Upper lobe of left lung (tissue), 4 donors: ENCODE measurements at regions not wholly inside any gene's neighbourhood (a gene's known extent, or its start where the extent isn't known, plus 50 kb on each side); places are given as distances from the start of the nearest gene placed in this dataset.

Experiments used
- EP300 ChIP-seq, 4 donors: sonication (generic); formaldehyde crosslinking; IDR thresholded peaks; one replicate each; pipeline ENCODE4 v1.5.1; 2017; ENCODE audit warnings: antibody characterized with exemption in 4 of 4, control low read depth in 2 of 4
- POLR2A ChIP-seq, 4 donors: fragments of 450-650 bp; IDR thresholded peaks; one replicate each; pipeline ENCODE4 v1.5.1; 2016 to 2017; ENCODE audit warnings: antibody characterized with exemption in 4 of 4, mild to moderate bottlenecking in 2 of 4
- TF ChIP-seq, protein P1 (sequence below), 6 experiments: fragments of 450-650 bp in 4 of 6; fragments of 200-600 bp in 2 of 6; sonication (generic) in 2 of 6; IDR thresholded peaks; one replicate each; pipeline ENCODE4 v1.5.1; 2016 to 2019; ENCODE audit warnings: antibody characterized with exemption in 6 of 6

GRCh38 chr1:38115682-38116202, 69.1 kb upstream of the POU3F1 start:
- TF ChIP-seq EP300 (IDR thresholded peaks at IDR 0.05) = no peak
- TF ChIP-seq, protein P1, sequence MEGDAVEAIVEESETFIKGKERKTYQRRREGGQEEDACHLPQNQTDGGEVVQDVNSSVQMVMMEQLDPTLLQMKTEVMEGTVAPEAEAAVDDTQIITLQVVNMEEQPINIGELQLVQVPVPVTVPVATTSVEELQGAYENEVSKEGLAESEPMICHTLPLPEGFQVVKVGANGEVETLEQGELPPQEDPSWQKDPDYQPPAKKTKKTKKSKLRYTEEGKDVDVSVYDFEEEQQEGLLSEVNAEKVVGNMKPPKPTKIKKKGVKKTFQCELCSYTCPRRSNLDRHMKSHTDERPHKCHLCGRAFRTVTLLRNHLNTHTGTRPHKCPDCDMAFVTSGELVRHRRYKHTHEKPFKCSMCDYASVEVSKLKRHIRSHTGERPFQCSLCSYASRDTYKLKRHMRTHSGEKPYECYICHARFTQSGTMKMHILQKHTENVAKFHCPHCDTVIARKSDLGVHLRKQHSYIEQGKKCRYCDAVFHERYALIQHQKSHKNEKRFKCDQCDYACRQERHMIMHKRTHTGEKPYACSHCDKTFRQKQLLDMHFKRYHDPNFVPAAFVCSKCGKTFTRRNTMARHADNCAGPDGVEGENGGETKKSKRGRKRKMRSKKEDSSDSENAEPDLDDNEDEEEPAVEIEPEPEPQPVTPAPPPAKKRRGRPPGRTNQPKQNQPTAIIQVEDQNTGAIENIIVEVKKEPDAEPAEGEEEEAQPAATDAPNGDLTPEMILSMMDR (IDR thresholded peaks at IDR 0.05) = no peak
- no peak for TF ChIP-seq POLR2A (IDR thresholded peaks at IDR 0.05)
